ENCODE measurements at regions not wholly inside any gene's neighbourhood (a gene's known extent, or its start where the extent isn't known, plus 50 kb on each side); places are given as distances from the start of the nearest gene placed in this dataset.

GRCh38 chr6:3592371-3592941 lies 135.6 kb upstream of the SLC22A23 start:
- DNase-seq (ENCODE audit: low read depth) = peak; percentile 91

- peak; percentile 9 for DNase-seq (ENCODE audit: low read depth)
These were observed 135.1 kb upstream of the SLC22A23 start for GRCh38 chr6:3591970-3592369.

- no peak for DNase-seq (ENCODE audit: low read depth)
These were observed 130.8 kb upstream of the SLC22A23 start for GRCh38 chr6:3587660-3588059.

GRCh38 chr6:3585320-3585935 lies 128.6 kb upstream of the SLC22A23 start:
- DNase-seq (ENCODE audit: low read depth) = peak; percentile 88

- DNase-seq (ENCODE audit: low read depth) = peak; percentile 50
These were observed 127.8 kb upstream of the SLC22A23 start for GRCh38 chr6:3584606-3585005.

GRCh38 chr6:3581469-3581868 lies 124.6 kb upstream of the SLC22A23 start:
- no peak for DNase-seq (ENCODE audit: low read depth)

DNA sequence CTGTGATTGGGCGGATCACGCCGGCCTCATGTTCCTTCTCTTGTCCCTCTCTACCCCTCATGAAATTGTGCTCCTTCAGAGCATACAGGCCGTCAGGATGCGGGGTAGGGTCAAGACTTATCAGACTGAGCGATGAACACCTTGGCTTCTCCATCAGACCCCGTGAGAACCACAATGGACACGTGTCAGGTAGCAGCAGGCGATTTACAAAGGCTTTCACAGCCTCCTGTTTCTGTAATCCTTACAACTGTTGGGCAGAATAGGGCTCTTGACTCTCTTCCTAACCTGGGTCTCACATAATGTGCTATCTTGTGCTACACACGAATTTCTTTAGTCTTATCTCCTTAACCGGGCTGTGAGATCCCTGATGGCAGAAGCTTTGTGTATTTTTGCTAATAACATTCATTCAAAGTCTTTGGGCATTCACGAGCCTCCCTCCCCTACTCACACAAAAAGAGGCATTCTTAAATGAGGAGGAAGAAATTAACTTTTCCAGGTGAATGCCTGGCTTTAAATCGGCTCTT lies 122.9 kb upstream of the SLC22A23 start:
- no peak for DNase-seq (ENCODE audit: low read depth)

GRCh38 chr6:3578981-3579380 lies 122.1 kb upstream of the SLC22A23 start:
- no peak for DNase-seq (ENCODE audit: low read depth)

DNA sequence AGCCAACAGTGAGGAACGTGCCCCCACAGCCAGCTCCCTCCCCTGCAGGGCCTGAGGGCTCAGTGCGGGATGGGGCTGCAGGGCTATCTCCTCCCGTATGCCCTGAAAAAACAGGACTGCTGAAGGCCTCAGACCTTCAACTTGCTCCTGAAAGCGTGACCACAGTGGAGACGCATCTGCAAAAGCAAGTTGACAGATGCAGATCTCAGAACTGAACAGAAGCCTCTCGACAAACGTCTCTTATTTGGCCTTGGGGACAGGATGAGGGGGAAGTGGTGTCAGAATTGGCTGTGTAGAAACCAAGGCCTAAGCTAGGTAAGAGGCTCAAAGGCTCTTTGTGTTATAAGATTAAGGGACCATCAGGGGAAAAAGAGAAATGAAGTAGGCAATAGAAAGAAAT lies 120.7 kb upstream of the SLC22A23 start:
- no peak for DNase-seq (ENCODE audit: low read depth)

- DNase-seq (ENCODE audit: low read depth) = no peak
These were observed 118.9 kb upstream of the SLC22A23 start for GRCh38 chr6:3575701-3576100.

DNA sequence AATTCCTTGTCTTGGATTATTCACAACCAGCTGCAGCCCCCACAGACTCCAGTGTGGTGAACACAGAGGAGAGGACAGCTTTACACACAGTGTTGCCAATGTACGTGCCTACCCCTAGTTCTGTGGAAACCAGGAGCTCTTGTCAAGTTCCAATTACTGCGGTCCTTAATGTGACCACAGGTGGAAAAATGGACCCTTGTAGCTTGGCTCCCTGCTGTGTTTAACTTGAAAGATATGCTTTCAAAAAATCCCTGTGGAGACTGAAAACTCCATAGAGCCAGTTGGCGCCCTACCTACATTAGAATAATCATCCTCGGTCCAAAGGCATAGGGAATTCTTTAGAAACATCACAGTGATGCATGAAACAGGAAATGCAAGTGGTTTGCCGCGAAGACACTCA lies 118.3 kb upstream of the SLC22A23 start:
- DNase-seq (ENCODE audit: low read depth) = no peak

GRCh38 chr6:3573670-3574069 lies 116.8 kb upstream of the SLC22A23 start:
- DNase-seq (ENCODE audit: low read depth) = no peak

GRCh38 chr6:3571836-3572235 lies 115.0 kb upstream of the SLC22A23 start:
- no peak for DNase-seq (ENCODE audit: low read depth)

DNA sequence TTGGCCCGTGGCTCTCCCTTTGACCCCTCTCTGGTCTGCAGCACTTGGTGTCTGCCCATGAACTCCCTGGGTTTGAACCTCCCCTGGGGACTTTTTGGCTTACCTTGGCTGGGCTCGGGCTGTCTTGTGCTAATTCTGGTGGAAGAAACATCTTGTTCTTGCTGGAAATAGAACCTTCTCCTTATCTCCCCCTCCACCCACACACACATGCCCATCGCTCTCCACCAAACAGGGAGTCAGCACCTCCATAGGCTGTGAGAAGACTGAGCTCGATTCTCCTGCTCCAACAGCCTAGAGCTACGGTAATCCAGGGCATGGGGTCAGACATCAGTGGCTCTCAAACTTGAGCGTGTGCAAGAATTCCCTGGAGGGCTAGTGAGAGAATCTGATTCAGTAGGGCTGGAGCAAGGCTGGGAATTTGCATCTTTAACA lies 114.4 kb upstream of the SLC22A23 start:
- DNase-seq (ENCODE audit: low read depth) = no peak

DNA sequence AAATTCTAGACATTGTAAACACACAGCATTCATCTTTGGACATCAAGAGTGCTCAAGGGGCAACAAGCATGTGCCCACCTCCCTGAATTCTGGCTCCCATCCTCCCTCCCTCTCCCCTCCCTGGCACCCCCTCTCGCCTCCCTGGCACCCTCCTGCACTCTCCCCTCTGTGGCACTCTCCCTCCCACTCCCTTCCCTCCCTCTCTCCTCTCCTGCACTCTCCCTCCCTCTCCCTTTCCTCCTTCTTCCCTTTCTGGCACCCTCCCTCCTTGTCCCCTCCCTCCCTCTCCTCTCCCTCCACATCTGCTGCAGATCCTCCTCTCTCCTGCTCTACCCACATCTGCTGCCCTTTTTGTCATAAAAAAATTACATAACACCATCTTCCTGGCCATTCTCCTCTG lies 113.0 kb upstream of the SLC22A23 start:
- DNase-seq (ENCODE audit: low read depth) = no peak

GRCh38 chr6:3568396-3569082 lies 111.7 kb upstream of the SLC22A23 start:
- DNase-seq (ENCODE audit: low read depth) = peak; percentile 58

DNA sequence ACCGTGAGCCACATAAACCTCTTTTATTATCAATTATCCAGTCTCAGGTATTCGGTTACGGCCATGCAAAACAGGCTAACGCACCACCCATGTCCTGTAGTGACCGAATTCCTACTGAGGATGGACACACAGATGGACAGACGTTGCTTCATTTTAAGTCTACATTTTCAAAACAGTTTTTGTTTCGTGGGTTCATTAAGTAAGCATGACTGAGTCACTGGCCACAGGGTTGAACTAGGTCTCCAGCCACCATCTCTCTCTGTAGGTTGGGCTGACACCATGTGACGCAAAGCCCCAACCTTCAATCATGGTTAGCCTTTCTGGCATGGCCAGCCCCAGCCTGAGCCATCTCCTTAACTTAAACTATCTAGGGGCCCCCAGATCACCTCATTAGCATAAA lies 110.0 kb upstream of the SLC22A23 start:
- DNase-seq (ENCODE audit: low read depth) = peak; percentile 71

- no peak for DNase-seq (ENCODE audit: low read depth)
These were observed 108.4 kb upstream of the SLC22A23 start for GRCh38 chr6:3565291-3565690.

- DNase-seq (ENCODE audit: low read depth) = peak; percentile 23
These were observed 104.9 kb upstream of the SLC22A23 start for GRCh38 chr6:3561725-3562124.

DNA sequence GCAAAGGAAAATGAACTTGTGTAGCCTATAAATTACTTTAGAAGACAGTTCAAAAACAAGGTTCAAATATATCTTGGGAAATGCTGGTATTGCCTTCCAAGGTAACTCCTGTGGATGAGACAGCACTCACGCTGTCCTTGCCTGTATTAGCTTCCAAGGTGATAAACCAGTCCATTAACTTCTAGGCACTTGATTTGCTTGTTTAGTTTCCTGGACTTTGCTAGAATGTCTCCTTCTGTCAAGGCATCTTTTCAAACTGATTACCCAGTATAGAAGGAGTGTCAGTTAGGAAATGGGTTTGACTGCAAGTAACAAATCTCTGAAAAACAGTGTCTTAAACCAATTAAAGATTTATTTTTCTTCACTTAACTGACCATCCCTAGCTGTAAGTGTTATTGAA lies 103.4 kb upstream of the SLC22A23 start:
- DNase-seq (ENCODE audit: low read depth) = no peak

GRCh38 chr6:3559561-3559960 lies 102.7 kb upstream of the SLC22A23 start:
- DNase-seq (ENCODE audit: low read depth) = no peak

GRCh38 chr6:3557336-3557735 lies 100.5 kb upstream of the SLC22A23 start:
- no peak for DNase-seq (ENCODE audit: low read depth)

- DNase-seq (ENCODE audit: low read depth) = no peak
These were observed 96.4 kb upstream of the SLC22A23 start for GRCh38 chr6:3553254-3553653.
